ENCODE measurements at regions not wholly inside any gene's neighbourhood (a gene's known extent, or its start where the extent isn't known, plus 50 kb on each side); places are given as distances from the start of the nearest gene placed in this dataset.
"Not testable (repeated sequence)": the region's sequence is repeated elsewhere in the genome, so short reads cannot be mapped to it uniquely, and the experiment has no call there.

DNA sequence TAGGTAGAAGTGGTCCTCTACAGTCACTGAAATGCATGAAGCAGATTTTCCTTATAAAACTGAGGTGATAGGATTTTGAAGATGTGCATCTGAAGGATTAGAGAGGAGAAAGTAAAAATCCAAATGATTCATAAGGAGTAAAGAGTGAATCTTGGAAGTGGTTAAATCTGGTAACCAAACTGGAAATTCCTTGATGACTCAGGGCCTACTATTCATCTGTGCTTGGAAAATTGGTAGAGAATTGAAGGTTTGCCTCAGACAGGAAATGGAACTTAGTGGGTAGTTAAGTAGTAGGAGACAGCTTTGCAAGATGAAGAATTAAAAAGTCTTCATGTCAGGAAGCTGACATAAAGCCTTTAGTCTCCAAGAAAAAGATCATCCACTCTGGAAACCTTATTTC is 368.9 kb upstream of the CTSO start:
- no peak for DNase-seq

- DNase-seq, result no peak
Measured at GRCh38 chr4:156321203-156321602, 367.5 kb upstream of the CTSO start.

DNA sequence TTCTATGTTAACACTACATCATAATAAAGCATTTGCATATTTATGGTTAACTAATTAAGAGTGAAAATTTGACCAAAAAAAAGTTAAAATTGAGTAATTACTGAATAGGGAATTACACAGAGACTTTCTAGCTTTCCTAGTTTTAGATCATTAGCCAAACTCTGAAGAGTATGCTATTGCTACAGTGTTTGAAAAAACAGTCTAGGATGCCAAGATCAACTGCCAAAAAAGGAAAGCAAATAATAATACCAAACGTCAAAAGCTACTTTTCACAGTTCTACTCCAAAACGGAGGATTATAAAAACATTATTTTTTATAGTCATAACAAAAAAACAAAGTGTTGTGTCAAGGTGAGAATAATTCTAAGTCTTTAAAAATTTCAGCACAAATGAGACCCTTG is 359.8 kb upstream of the CTSO start:
- no peak for DNase-seq

GRCh38 chr4:156312261-156312847 is 358.7 kb upstream of the CTSO start:
- DNase-seq, result no peak

- DNase-seq, result no peak
Measured at GRCh38 chr4:156309031-156309430, 355.4 kb upstream of the CTSO start.

DNA sequence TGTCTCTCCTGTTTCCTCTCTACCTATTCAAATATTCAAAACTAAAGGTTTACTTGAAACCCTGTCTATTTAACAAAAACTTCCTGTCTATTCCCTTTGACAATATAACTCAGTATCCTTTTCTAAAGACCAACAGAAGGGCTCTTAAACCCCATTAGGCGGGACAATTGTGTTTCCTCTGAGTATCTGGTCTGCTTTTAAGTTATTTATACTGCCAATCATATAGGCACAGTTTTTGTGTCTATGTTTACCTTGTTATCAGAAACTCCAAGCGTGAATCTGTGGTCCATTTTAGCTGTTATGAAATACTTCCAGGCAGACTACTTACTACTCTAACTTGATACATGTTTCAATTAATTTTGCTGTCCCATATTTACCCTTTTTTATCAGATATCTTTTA is 350.0 kb upstream of the CTSO start:
- no peak for DNase-seq

- peak in 2 of 51 donors; percentile 16 to 46 for DNase-seq
Measured at GRCh38 chr4:156298230-156298629, 344.6 kb upstream of the CTSO start.

GRCh38 chr4:156295676-156296195 is 342.1 kb upstream of the CTSO start:
- no peak for DNase-seq

GRCh38 chr4:156294577-156294976 is 340.9 kb upstream of the CTSO start:
- DNase-seq, result peak in 1 of 51 donors; percentile 7

DNA sequence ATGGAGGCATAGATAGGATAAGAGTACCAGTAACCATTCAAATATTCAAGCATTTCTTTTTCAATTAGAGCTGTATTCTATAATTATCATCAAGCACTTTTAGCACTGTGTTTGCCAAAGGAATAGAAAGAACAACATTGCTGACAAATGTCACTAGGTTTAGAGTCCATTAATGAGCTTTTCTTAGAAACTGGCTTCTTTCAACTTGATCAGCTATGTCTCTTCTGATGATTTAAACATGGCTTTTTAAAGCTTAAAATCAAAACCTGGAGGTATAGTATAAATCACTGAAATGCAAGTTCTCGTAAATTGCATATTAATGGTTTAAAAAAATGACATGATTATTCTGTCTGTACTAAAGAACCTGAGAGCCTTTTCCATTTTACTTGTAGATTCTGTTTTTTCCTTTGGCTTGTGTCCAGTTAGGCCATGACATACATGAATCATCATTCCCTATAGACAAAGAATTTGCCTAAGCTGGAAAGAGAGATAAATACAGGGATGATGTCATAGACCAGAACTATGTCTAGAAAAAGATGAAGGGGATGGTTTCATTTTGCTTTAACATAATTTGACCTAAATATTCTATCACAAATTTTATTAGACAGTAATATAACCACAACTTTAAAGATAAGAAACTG is 340.1 kb upstream of the CTSO start:
- DNase-seq, result no peak

- no peak for DNase-seq
Measured at GRCh38 chr4:156291317-156291716, 337.7 kb upstream of the CTSO start.

DNA sequence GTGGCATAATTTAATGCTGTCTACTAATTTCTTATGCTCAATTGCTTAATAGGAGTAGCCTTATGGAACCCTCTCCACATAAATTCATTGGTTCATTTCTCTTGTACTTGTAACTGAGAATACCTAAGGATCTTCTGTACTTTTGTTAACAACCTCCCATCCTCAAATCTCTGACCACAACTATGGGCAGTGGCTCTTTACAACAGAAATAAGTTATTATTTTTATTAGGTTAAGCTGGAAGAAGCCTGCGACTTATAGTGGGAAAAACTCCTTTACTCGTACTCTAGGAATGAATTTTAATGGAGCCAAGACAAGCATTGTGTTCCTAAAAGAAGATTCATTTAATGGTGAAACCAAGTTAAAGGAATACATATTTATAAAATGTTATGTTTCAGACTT is 337.1 kb upstream of the CTSO start:
- DNase-seq, result no peak

GRCh38 chr4:156290026-156290425 is 336.4 kb upstream of the CTSO start:
- DNase-seq, result not testable (repeated sequence)

GRCh38 chr4:156280686-156281085 is 327.0 kb upstream of the CTSO start:
- no peak for DNase-seq

DNA sequence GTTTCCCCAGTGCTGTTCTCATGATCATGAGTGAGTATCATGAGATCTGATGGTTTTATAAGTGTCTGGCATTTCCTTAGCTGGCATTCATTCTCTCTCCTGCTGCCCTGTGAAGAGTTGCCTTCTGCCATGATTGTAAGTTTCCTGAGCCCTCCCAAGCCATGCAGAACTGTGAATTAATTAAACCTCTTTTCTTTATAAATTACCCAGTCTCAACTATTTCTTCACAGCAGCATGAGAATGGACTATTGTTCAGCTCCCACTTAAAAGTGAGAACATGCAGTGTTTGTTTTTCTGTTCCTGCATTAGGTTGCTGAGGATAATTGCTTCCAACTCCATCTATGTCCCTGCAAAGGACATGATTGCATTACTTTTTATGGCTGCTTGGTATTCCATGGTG is 311.7 kb upstream of the CTSO start:
- DNase-seq, result no peak

DNA sequence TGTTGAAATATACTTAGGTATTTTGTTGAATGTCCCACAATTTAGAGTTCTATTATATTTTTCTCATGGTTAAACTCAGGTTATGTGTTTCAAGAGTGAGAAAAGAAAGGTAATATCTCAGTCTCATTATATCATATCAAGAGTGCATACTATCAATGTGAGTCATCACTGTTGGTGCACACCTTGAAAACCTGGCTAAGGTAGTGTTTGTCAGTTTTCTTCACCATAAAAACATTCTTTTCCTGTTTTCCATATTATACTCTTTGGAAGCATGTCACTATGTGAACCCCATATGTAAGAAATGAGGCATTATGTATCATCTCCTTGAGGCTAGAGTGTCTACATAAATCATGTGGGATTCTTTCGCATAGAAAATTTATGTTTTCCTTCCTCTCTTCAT is 307.6 kb upstream of the CTSO start:
- DNase-seq, result no peak

GRCh38 chr4:156255230-156256007 is 301.8 kb upstream of the CTSO start:
- peak in 1 of 51 donors; percentile 37 for DNase-seq

DNA sequence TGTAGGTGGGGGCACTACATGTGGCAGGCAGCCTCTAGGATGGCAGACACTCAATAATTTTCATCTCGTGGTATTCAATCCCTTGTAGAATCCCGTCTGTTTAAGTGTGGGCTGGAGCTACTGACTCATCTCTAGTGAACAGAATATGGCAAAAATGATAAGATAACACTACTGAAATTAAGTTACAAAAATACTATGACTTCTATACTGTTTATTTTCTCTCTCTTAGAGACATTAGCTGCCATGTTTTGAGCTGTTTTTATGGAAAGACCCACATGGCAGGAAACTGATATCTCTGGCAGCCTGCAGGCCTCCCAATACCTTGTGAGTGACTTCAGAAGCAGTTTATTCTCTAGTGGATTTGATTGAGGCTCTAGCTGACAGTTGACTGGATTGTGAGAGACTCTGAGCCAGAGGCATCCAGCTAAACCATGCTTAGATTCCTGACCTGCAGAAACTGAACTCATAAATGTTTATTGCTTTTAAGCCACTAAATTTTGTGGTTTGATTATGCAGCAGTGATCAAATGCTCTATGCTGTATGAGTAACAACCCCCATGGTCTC is 298.8 kb upstream of the CTSO start:
- peak in 1 of 51 donors; percentile 8 for DNase-seq

- no peak for DNase-seq
Measured at GRCh38 chr4:156251373-156252065, 297.9 kb upstream of the CTSO start.

GRCh38 chr4:156248917-156249316 is 295.3 kb upstream of the CTSO start:
- DNase-seq, result no peak

DNA sequence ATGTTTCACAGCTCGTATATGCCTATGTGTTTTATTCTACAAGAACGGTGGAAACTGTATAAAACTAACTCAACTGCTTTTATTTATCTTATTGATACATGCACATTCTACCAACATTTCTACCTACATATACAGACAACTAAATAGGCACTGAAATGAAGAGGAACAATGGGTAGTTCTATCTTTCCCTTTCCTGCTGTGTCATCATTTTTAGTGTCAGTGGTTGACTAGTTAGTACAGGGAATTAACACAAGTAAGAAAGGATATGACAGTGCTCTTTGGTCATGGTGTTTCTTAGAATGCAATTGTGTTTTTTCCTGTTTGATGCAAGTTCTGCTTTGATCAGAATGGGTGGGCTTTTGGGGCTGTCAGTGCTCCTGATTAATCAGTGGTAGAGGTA is 293.8 kb upstream of the CTSO start:
- no peak for DNase-seq

GRCh38 chr4:156243015-156243414 is 289.3 kb upstream of the CTSO start:
- DNase-seq, result no peak
